GM19025 (cell line): ENCODE measurements at regions not wholly inside any gene's neighbourhood (a gene's known extent, or its start where the extent isn't known, plus 50 kb on each side); places are given as distances from the start of the nearest gene placed in this dataset.

Source experiments
- ATAC-seq: cut with Tn5 transposase; IDR thresholded peaks from one replicate; pipeline ENCODE4 v1.9.1; 2021; ENCODE audit warnings: mild to moderate bottlenecking, low read depth, moderate library complexity; ENCODE audit not compliant: unreplicated experiment

DNA sequence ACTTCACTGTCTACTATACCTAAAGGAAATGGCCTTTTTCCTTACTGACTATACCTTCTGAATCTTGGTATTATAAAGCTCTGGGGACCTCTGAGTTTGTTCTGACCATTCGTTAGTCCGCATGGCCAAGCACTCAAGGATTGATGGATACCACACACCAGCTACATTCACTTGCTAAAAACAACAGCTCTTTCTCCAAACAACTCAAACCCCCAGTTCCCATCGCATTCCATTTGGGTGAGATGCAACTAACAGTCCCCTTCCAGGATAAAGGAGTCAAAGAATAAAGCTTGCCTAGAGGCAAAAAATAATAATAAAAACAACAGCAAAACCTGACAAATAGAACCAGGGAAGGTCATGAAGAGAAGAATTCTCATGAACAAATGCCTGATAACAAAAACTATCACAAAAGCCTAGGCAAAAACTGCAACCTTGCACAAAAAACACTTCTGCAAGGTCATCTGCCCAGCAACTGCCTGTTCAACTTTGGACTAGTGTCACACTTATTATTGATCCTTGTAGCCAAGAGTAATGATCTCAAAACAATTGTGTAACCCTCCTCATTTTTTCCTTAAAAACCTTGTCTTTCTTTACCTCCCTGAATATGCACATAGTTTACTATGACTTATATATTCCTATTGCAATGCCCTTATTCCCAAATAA is 139.0 kb upstream of the GUCY1A2 start:
- no peak for ATAC-seq

DNA sequence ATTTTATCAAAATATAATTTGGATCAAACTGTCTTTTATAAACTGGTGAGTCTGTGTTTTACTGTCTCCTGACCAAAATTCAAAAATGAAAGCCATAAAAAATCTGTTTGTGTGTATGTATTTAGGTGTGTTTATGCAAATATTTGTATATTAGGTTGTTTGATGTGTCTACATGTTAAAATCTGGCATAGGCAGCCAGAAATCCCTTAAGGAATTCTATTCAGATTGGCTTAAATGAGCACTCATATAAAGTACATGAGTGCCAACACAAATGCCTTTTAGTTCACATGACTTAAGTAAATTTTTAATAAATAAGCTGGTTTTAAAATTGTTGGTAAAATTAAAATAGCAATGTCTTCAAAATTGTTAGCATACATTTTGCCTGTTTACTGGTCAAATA is 133.3 kb upstream of the GUCY1A2 start:
- ATAC-seq = no peak

DNA sequence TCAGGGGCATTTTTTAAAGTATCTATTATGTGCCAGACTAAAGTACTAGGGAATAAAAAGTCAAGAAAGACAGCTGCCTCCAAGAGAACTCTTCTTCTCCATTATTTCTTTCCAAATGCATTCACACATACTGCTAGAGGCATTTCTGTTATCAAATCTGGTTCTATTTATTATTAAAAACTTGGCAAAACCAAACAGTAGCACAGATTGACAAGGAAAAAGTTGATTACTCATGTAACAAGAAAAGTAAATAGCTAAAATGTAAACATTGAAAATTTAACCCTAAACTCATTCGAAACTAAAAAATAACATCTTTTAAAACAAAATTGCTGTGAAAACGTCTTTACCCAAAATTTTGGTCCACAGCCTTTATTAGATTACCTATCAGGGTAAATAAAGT is 132.9 kb upstream of the GUCY1A2 start:
- ATAC-seq = no peak

DNA sequence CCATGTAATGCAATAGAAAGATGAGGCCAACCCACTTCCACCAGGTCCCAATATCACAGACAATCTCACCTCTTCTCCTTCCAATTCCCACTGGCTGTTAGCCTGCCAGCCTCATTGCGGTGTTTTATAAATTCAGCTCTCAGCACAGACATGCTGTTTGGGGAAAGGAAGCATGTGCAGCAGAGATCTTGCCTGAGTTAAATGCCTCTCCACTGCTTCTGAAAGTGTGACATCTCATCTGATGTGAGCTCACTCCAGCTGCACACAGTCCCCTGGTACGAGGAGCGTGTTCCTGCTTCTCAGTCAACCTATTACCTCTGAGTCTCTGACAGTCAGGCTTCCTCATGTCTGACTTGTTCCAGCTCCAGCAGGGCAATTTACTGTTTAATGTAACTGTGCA is 122.7 kb upstream of the GUCY1A2 start:
- no peak for ATAC-seq

DNA sequence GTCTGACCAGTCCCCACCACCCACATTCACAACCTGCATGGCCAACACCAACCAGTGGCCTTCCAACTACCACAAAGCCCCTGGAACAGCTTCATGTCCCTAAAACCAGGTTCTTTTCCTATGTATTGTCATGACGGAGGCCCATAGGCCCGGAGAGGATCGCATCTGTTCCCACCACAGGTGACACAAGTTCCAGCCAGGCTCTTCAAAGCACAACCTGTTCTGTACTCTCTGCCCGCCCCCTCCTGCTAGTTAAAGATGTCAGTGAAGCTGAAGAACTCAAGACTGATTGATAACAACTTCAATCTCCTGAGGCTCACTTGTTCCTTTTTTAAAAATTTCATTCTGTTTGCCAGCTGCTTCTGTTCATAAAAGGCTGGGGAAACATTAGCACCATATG is 121.1 kb upstream of the GUCY1A2 start:
- no peak for ATAC-seq

DNA sequence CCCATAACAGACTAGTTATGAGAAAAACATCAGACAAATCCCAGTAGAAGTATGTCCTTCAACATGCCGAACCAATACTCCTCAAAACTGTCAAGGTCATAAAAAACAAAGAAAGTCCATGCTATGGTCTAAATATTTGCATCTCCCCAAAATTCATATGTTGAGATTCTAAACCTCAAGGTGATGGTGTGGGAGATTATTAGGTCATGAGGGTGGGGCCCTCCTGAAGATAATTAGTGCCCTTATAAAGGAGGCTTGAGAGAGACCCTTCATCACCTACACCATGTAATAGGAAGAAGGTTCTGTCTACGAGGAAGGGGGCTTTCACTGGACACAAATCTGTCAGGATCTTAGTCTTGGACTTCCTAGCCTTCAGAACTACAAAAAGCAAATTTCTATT is 118.6 kb upstream of the GUCY1A2 start:
- ATAC-seq = no peak

DNA sequence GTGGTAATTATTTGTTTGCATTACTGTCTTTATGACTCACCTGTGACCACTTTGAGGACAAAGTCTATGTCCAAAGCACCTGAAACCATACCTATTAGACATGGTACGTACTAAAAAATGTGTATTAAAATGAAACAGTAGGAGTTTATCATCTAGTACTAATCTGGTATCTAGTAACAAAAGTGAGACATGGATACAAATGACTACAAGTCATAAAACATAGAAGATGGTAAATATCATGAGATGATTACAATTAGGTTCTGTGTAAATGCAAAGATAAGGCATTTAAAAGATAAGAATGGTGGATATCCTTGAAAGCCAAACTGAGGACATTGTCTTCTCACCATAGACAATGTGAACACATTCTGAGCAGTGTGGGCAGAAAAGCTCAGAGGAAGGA is 113.5 kb upstream of the GUCY1A2 start:
- no peak for ATAC-seq

DNA sequence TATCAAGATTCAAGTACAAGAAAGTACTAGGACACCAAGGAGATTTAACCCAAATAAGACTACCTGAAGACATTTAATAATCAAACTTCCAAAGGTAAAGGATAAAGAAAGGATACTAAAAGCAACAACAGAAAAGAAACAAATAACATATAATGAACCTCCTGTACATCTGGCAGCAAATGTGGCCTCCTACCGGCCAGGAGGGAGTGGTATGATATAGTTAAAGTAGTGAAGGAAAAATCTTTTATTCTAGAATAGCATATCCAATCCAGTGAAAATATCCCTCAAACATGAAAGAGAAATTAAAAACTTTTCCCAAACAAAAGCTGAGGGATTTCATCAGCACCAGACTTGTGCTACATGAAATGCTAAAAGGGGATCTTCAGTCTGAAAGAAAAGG is 104.7 kb upstream of the GUCY1A2 start:
- ATAC-seq = no peak

DNA sequence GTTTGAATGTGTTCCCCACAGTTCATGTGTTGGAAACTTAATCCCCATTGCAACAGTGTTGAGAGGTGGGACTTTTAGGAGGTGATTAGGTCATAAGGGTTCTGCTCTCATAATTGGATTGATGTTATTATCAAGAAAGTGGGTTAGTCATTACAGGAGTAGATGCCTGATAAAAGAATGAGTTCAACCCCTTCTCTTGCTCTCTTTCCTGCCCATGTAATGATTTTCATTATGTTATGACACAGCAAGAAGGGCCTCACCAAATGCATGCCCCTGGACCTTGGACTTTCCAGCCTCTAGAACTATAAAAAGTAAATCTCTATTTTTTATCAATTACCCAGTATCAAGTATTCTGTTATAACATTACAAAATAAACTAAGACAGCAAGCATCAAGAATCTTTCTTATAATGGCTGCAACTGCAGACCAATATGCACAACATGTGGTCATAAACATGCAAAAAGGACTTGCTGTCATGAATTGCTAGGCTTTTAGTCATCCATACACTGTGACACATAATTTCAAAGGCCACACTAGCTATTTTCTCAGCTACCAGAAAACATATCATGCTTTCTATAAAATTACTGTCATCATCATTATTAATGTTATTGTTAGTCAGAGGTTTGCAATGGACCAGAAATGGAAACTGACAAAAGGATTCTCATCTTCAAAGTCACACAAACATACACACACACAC is 99.9 kb upstream of the GUCY1A2 start:
- no peak for ATAC-seq

DNA sequence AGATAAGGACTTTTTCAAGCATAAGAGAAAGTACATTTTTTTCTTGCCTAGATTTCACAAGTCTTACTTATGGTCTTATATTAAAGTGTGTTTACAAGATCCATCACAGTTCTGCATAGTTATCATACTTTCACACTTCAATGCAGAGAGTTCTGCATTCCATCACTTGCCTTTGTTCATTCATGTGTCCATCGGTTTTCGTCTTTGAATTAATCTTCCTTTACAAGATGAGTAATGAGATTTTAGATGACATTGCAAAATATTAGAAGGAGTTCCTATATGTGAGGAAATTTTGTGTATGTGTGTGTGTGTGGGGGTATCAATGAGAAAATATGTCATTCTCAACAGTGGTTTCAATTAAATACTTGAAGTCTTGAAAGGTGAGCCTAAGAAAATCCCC is 98.1 kb upstream of the GUCY1A2 start:
- ATAC-seq = no peak

DNA sequence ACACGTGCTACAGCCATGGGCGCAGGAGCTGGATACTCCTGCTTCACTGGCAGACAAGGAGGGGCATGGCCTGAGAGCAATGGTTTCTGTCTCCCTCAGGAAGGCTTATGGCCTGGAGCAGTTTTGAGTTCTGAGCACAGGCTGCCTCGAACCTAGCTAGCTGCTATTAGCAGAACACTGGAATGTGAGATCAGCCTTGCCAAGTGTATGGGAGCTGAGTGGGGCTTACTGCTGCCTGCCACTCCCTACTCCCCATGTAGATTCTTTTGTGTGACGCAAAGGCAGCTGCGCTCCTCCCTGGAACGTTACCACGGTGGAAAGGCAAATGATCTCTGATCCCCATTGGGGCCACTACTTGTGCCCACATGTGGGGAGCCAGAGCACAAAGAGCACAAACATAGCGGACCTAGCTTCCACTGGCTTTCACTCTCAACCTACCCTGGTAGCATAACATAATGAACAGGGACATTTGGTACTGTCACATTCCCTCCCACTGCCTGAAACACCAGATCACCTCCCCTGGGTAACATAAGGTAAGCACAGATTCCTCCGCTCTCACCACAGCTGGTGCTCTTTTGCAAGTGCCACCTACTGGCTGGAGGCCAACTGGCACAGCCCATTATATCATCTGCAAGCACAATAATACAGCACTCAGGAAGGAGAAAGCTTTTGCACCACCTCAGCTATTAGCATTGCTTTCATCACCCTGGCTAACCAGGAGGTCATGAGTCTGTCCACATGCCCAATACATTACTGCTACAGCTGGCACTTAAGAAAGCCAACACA is 84.6 kb upstream of the GUCY1A2 start:
- ATAC-seq = no peak

DNA sequence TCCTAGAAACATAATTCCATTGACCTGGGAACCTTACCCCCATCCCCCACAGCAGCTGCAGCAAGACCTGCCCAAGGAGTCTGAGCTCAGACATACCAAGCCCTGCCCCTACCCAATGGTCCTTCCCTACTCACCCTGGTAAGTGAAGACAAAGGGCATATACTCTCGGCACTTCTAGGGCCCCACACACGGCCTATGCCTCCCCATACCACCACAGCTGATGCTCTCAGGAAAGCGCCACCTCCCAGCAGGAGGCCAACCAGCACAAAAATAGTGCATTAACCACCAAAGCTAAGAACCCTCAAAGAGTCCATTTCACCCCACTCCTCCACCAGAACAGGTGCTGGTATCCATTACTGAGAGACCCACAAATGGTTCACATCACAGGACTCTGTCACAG is 74.4 kb upstream of the GUCY1A2 start:
- ATAC-seq = no peak

DNA sequence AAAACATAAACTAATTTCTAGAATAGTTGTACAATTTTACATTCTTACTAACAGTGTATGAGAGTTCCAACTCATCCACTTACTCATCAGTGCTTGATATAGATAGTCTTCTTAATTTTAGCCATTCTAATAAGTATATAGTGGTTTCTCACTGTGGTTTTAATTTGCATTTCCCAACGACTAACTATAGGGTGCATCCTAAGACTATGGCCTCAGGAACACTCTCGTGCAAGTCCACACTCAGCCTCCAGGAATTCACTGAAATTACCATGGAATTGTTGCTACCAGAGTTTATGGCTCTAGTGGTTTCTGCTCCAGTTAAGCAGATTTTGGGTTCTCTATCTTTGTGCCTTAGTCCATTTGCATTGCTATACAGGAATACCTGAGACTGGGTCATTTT is 60.1 kb upstream of the GUCY1A2 start:
- ATAC-seq = no peak

DNA sequence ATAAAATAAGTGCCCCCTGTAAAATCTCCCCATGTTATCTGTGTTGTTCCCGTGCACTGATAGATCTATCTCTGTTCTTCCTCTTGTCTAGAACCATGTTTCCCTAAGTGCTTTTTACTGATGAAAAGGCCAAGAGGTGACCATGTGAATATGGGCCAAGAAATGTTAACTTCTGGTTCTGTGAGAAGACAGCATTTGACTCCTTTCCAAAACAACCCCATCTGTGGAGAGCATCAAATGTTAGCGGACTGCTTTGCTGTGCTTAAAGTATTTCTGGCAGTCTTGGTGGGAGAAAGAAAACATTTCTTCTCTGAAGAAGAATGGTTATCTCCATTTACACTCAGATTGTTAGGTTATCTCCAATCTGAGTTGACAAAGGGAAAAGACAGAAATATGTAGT is 58.6 kb upstream of the GUCY1A2 start:
- no peak for ATAC-seq

DNA sequence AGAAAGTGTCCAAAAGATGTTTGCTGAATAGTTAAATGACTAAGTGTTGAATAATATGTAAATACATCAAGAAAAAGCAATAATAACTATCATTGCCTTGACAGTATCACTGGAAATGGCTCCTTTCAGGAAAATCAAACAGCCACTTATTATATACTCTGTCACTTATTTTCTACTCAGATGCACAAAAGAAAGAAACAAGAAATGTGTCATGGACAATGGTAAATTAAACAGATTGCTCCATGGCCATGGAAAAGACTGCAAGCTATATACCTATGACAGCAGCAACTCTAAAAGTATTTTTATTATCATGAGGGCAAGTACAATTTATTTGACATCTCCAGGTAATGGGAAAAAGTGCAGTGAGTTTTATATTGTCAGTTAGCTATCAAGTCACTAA is 52.9 kb upstream of the GUCY1A2 start:
- ATAC-seq = no peak
